MM.1S (cell line): ENCODE measurements at regions not wholly inside any gene's neighbourhood (a gene's known extent, or its start where the extent isn't known, plus 50 kb on each side); places are given as distances from the start of the nearest gene placed in this dataset.

Source experiments
- DNase-seq: peaks from one replicate; pipeline ENCODE4 v3.0.0-alpha.2; 2015
- H2AFZ ChIP-seq: fragments of 300-600 bp; sonication (generic); 2 replicates; pipeline ENCODE4 v1.6.0; 2016; ENCODE audit warnings: antibody characterized with exemption, low read length
- H3F3A ChIP-seq: fragments of 300-600 bp; sonication (generic); 2 replicates; pipeline ENCODE4 v1.6.1; 2016; ENCODE audit warnings: mild to moderate bottlenecking, antibody characterized with exemption, low read length, moderate library complexity, mixed read lengths; ENCODE audit not compliant: insufficient read depth
- H3K27ac ChIP-seq: fragments of 300-600 bp; sonication (generic); 2 replicates; pipeline ENCODE4 v1.5.1; 2016; ENCODE audit warnings: mild to moderate bottlenecking, low read length
- H3K27me3 ChIP-seq: fragments of 300-600 bp; sonication (generic); replicated peaks from 2 replicates; pipeline ENCODE4 v1.6.0; 2016; ENCODE audit warnings: low read length; ENCODE audit not compliant: insufficient read depth
- H3K36me3 ChIP-seq: fragments of 300-600 bp; sonication (generic); replicated peaks from 2 replicates; pipeline ENCODE4 v1.6.1; 2016; ENCODE audit warnings: mild to moderate bottlenecking, low read length, mixed read lengths; ENCODE audit not compliant: insufficient read depth
- H3K4me1 ChIP-seq: fragments of 300-600 bp; sonication (generic); 2 replicates; pipeline ENCODE4 v1.6.1; 2016; ENCODE audit warnings: low read length, mixed read lengths
- H3K4me2 ChIP-seq: fragments of 300-600 bp; sonication (generic); 2 replicates; pipeline ENCODE4 v1.6.0; 2016; ENCODE audit warnings: low read depth, low read length
- H3K4me3 ChIP-seq: fragments of 300-600 bp; sonication (generic); 2 replicates; pipeline ENCODE4 v1.5.1; 2016; ENCODE audit warnings: low read length, mixed read lengths
- H3K79me2 ChIP-seq: fragments of 300-600 bp; sonication (generic); 2 replicates; pipeline ENCODE4 v1.6.1; 2016; ENCODE audit warnings: mixed run types, low read length, mixed read lengths
- H3K9ac ChIP-seq: fragments of 300-600 bp; sonication (generic); 2 replicates; pipeline ENCODE4 v1.6.1; 2016; ENCODE audit warnings: low read length, mixed read lengths
- H3K9me2 ChIP-seq: fragments of 300-600 bp; sonication (generic); replicated peaks from 2 replicates; pipeline ENCODE4 v1.6.1; 2016; ENCODE audit warnings: mild to moderate bottlenecking, low read length, mixed read lengths; ENCODE audit not compliant: insufficient read depth
- H3K9me3 ChIP-seq: fragments of 300-600 bp; sonication (generic); replicated peaks from 2 replicates; pipeline ENCODE4 v1.6.1; 2016; ENCODE audit warnings: mild to moderate bottlenecking, low read length, mixed read lengths; ENCODE audit not compliant: insufficient read depth
- H4K20me1 ChIP-seq: fragments of 300-600 bp; sonication (generic); 2 replicates; pipeline ENCODE4 v1.6.1; 2016; ENCODE audit warnings: mild to moderate bottlenecking, low read length, moderate library complexity, mixed read lengths; ENCODE audit not compliant: insufficient read depth
- EZH2 ChIP-seq: fragments of 300-600 bp; sonication (generic); optimal IDR thresholded peaks from 2 replicates; pipeline ENCODE3; 2017; ENCODE audit warnings: low read depth, mild to moderate bottlenecking, antibody characterized with exemption, low read length, mixed read lengths
- EZH2phosphoT487 ChIP-seq: fragments of 300-600 bp; sonication (generic); IDR thresholded peaks from 2 replicates; pipeline ENCODE4 v1.6.1; 2018; ENCODE audit warnings: antibody characterized with exemption, low read length
- TF ChIP-seq, protein P1 (sequence below): fragments of 300-600 bp; sonication (generic); IDR thresholded peaks from 2 replicates; pipeline ENCODE4 v1.5.1; 2016; ENCODE audit warnings: antibody characterized with exemption, low read length, mixed read lengths

DNA sequence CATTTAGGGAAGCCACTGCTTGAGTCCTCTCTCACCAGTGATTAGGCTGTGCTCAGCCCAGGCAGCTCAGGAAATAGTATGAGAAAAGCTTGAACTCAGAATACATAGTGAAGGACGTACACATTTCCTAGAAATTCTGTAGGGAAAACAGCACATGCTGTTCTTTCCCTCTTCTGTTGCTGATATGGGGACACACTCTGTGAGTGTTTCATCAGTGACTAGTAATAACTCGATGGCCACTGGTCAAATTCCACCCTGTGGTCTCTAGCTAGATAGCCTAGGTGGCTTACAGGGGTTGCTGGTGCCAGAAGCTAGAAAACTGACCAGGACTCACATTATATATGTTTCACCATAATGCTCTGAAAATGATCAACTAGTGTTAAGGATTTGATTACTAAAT, 259.8 kb upstream of the SOX4 start:
- H3K9me2 ChIP-seq = no peaks in the 10 kb centered on the region
- H3K79me2 ChIP-seq = no peaks in the 10 kb centered on the region
- no peak overlapping the region for H3K9ac ChIP-seq
- TF ChIP-seq EZH2 = no peak
- no peak for TF ChIP-seq EZH2phosphoT487
- TF ChIP-seq, protein P1, sequence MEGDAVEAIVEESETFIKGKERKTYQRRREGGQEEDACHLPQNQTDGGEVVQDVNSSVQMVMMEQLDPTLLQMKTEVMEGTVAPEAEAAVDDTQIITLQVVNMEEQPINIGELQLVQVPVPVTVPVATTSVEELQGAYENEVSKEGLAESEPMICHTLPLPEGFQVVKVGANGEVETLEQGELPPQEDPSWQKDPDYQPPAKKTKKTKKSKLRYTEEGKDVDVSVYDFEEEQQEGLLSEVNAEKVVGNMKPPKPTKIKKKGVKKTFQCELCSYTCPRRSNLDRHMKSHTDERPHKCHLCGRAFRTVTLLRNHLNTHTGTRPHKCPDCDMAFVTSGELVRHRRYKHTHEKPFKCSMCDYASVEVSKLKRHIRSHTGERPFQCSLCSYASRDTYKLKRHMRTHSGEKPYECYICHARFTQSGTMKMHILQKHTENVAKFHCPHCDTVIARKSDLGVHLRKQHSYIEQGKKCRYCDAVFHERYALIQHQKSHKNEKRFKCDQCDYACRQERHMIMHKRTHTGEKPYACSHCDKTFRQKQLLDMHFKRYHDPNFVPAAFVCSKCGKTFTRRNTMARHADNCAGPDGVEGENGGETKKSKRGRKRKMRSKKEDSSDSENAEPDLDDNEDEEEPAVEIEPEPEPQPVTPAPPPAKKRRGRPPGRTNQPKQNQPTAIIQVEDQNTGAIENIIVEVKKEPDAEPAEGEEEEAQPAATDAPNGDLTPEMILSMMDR = no peak
- no peaks in the 10 kb centered on the region for H3K36me3 ChIP-seq
- no peak overlapping the region for H3K4me2 ChIP-seq
- H3K4me1 ChIP-seq = no peaks in the 10 kb centered on the region
- H4K20me1 ChIP-seq = no peaks in the 10 kb centered on the region
- no peaks in the 10 kb centered on the region for H3K9me3 ChIP-seq
- no peak overlapping the region for H3K4me3 ChIP-seq
- no peaks in the 10 kb centered on the region for H3F3A ChIP-seq
- no peak overlapping the region for H3K27ac ChIP-seq
- no peak for DNase-seq
- H2AFZ ChIP-seq = no peak overlapping the region
- H3K27me3 ChIP-seq = no peaks in the 10 kb centered on the region

DNA sequence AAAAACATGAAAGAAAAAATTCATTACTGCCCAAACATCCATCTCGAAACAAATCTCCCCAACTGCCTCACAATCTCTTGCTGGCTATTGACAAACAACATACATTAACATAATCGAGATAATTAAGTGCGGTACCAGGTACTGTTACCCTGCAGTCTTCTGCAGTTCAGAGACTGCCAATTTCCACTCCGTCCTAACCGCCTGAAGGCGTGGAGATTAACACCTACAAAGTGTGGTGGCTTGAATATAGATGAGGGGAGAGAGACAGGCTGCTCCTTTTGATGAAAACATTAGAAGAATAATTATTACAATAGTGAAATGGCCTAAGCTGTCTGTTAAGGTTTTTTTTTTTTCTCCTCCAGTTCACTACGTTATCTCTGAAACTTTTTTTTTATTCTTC, 258.9 kb upstream of the SOX4 start:
- no peaks in the 10 kb centered on the region for H3K4me1 ChIP-seq
- TF ChIP-seq, protein P1 = no peak
- TF ChIP-seq EZH2phosphoT487 (no peak), EZH2 (no peak)
- no peak for DNase-seq
- H3K36me3 ChIP-seq = no peaks in the 10 kb centered on the region
- no peaks in the 10 kb centered on the region for H3K79me2 ChIP-seq
- no peaks in the 10 kb centered on the region for H3K27me3 ChIP-seq
- no peak overlapping the region for H3K9ac ChIP-seq
- no peak overlapping the region for H3K27ac ChIP-seq
- H2AFZ ChIP-seq = no peak overlapping the region
- H3K9me2 ChIP-seq = no peaks in the 10 kb centered on the region
- H3K4me3 ChIP-seq = no peak overlapping the region
- no peaks in the 10 kb centered on the region for H3F3A ChIP-seq
- H3K4me2 ChIP-seq = no peak overlapping the region
- no peaks in the 10 kb centered on the region for H3K9me3 ChIP-seq
- H4K20me1 ChIP-seq = no peaks in the 10 kb centered on the region

DNA sequence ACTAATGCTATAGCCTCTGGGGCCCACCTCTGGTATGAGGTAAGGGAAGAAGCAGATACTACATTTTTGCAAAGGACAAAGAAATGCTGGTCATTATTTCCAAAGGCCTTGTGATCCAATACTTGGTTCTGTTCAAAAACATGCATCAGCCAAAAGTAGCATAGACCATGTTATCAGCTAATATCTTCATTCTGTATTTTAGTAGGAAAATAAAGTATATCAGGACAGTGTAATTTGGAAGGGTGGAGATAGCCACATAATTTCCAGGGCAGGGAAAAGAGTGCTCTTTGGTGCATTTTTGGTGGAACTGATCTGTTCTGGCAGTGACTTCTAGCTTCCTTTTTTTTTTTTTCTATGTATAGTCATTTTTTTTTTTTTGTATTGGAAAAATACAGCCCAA, 258.0 kb upstream of the SOX4 start:
- Histone ChIP-seq H3K9me2 (no peaks in the 10 kb centered on the region), H3K4me2 (no peak overlapping the region), H4K20me1 (no peaks in the 10 kb centered on the region), H3K27me3 (no peaks in the 10 kb centered on the region), H3F3A (no peaks in the 10 kb centered on the region), H3K79me2 (no peaks in the 10 kb centered on the region), H3K4me3 (no peak overlapping the region), H3K9ac (no peak overlapping the region), H3K27ac (no peak overlapping the region), H2AFZ (no peak overlapping the region), H3K4me1 (no peaks in the 10 kb centered on the region), H3K36me3 (no peaks in the 10 kb centered on the region), H3K9me3 (no peaks in the 10 kb centered on the region)
- no peak for TF ChIP-seq EZH2
- TF ChIP-seq, protein P1 = no peak
- TF ChIP-seq EZH2phosphoT487 = no peak
- DNase-seq = no peak

DNA sequence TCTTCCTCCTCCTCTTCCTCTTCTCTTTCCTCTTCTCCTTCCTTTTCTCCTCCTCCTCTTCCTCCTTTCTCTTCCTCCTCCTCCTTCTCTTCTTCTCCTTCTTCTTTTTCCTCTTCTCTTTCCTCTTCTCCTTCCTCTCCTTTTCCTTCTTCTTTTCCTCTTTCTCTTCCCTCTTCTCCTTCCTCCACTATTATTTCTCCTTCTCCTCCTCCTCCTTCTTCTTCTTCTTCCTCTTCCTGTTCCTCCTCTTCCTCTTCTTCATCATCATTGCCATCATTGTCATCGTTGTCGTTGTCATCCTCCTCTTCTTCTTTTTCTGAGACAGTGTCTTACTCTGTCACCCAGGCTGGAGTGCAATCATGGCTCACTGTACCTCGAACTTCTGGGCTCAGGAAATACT, 256.3 kb upstream of the SOX4 start:
- Histone ChIP-seq H3K79me2 (no peaks in the 10 kb centered on the region), H3K27ac (no peak overlapping the region), H3K9ac (no peak overlapping the region), H3K4me3 (no peak overlapping the region), H2AFZ (no peak overlapping the region), H3K9me3 (no peaks in the 10 kb centered on the region), H3K27me3 (no peaks in the 10 kb centered on the region), H3K4me2 (no peak overlapping the region), H3K9me2 (no peaks in the 10 kb centered on the region), H3K36me3 (no peaks in the 10 kb centered on the region), H3K4me1 (no peaks in the 10 kb centered on the region), H3F3A (no peaks in the 10 kb centered on the region), H4K20me1 (no peaks in the 10 kb centered on the region)
- no peak for DNase-seq
- TF ChIP-seq EZH2phosphoT487 (no peak), EZH2 (no peak)
- TF ChIP-seq, protein P1 = no peak
